HCT116 (cell line): ENCODE measurements at regions not wholly inside any gene's neighbourhood (a gene's known extent, or its start where the extent isn't known, plus 50 kb on each side); places are given as distances from the start of the nearest gene placed in this dataset.

Experiments used
- CTCF ChIP-seq, 3 experiments: fragments of 200-600 bp in 1 of 3; sonication (generic) in 1 of 3; IDR thresholded peaks in 2 of 3; conservative IDR thresholded peaks in 1 of 3; 2 replicates each; pipeline ENCODE4 v1.5.1; 2012 to 2017; ENCODE audit warnings: low read depth in 2 of 3, low read length in 2 of 3, antibody characterized with exemption in 1 of 3, borderline replicate concordance in 1 of 3, control low read depth in 1 of 3, mild to moderate bottlenecking in 1 of 3, mixed read lengths in 1 of 3, mixed run types in 1 of 3, moderate library complexity in 1 of 3; ENCODE audit not compliant: insufficient read depth in 1 of 3
- POLR2A ChIP-seq: IDR thresholded peaks from 2 replicates; pipeline ENCODE4 v1.7.0; 2011; ENCODE audit warnings: borderline replicate concordance; ENCODE audit not compliant: insufficient read depth, insufficient read length; ENCODE audit errors: extremely low read depth
- POLR2AphosphoS5 ChIP-seq: IDR thresholded peaks from 2 replicates; pipeline ENCODE4 v1.6.1; 2011; ENCODE audit warnings: mild to moderate bottlenecking, low read depth, low read length, moderate library complexity
- SIN3A ChIP-seq: IDR thresholded peaks from 2 replicates; pipeline ENCODE4 v1.6.1; 2012; ENCODE audit warnings: low read depth
- SRF ChIP-seq: IDR thresholded peaks from 2 replicates; pipeline ENCODE4 v1.6.1; 2012; ENCODE audit warnings: low read depth

- TF ChIP-seq POLR2A (no peak), SRF (no peak), POLR2AphosphoS5 (no peak), CTCF (IDR thresholded peaks at IDR 0.05 in 2 of 3, conservative IDR thresholded peaks at IDR 0.05 in 1 of 3; ENCODE audit: borderline replicate concordance in 1 of 3, insufficient read depth in 1 of 3, low read depth in 2 of 3, low read length in 2 of 3) (no peak), SIN3A (no peak)
Observed at GRCh38 chr13:83672612-83673011, 209.7 kb downstream of the SLITRK1 start.
